Colonic mucosa (tissue), 4 donors: ENCODE measurements at regions not wholly inside any gene's neighbourhood (a gene's known extent, or its start where the extent isn't known, plus 50 kb on each side); places are given as distances from the start of the nearest gene placed in this dataset.

ENCODE experiments used
- DNase-seq: peaks from one replicate; pipeline ENCODE4 v3.0.0-alpha.2; 2020
- H3K27ac ChIP-seq: fragments of 200-600 bp; one replicate; pipeline ENCODE4 v1.8.0; 2021
- H3K27me3 ChIP-seq: fragments of 200-600 bp; one replicate; pipeline ENCODE4 v1.8.0; 2021
- H3K36me3 ChIP-seq: fragments of 200-600 bp; one replicate; pipeline ENCODE4 v1.8.0; 2021
- H3K4me1 ChIP-seq: fragments of 200-600 bp; one replicate; pipeline ENCODE4 v1.8.0; 2021; ENCODE audit warnings: mild to moderate bottlenecking
- H3K4me3 ChIP-seq: fragments of 200-600 bp; one replicate; pipeline ENCODE4 v1.8.0; 2021
- H3K9ac ChIP-seq, 2 donors: one replicate each; pipeline ENCODE4 v1.7.0; 2013; ENCODE audit warnings: control low read depth in 2 of 2, low read depth in 2 of 2, low read length in 2 of 2
- H3K9me3 ChIP-seq: fragments of 200-600 bp; one replicate; pipeline ENCODE4 v1.8.0; 2021
- CTCF ChIP-seq: fragments of 200-600 bp; IDR thresholded peaks from one replicate; pipeline ENCODE4 v1.8.0; 2022; ENCODE audit warnings: antibody characterized with exemption, mild to moderate bottlenecking
- intact Hi-C: fragments of 100-400 bp; cut with DNase I; formaldehyde crosslinking; loops from one replicate; pipeline ENCODE4 v1.14.1; 2022
- donor health status: healthy.
- donor health status: DM: no; HTN: no; CAD: no.
- donor health status: DM: no; HTN: no; CAD: no.

GRCh38 chr10:52701647-52702046 lies 70.9 kb downstream of the MBL2 start:
- intact Hi-C loops, result no loop called here
- H3K27ac ChIP-seq, result no peak overlapping the region
- no peak overlapping the region for H3K9ac ChIP-seq
- H3K9me3 ChIP-seq, result no peaks in the 10 kb centered on the region
- DNase-seq, result no peak
- H3K4me3 ChIP-seq, result no peak overlapping the region
- no peaks in the 10 kb centered on the region for H3K4me1 ChIP-seq
- H3K36me3 ChIP-seq, result no peaks in the 10 kb centered on the region
- no peaks in the 10 kb centered on the region for H3K27me3 ChIP-seq
- no peak for TF ChIP-seq CTCF

GRCh38 chr10:52703451-52703850 lies 69.1 kb downstream of the MBL2 start:
- DNase-seq, result no peak
- Histone ChIP-seq H3K9ac (no peak overlapping the region), H3K27ac (no peak overlapping the region), H3K4me3 (no peak overlapping the region), H3K27me3 (no peaks in the 10 kb centered on the region), H3K9me3 (no peaks in the 10 kb centered on the region), H3K36me3 (no peaks in the 10 kb centered on the region), H3K4me1 (no peaks in the 10 kb centered on the region)
- intact Hi-C loops, result no loop called here
- TF ChIP-seq CTCF, result no peak

GRCh38 chr10:52703898-52704297 lies 68.7 kb downstream of the MBL2 start:
- no peaks in the 10 kb centered on the region for H3K36me3 ChIP-seq
- H3K4me1 ChIP-seq, result no peaks in the 10 kb centered on the region

GRCh38 chr10:52706332-52707070 lies 66.1 kb downstream of the MBL2 start:
- Histone ChIP-seq H3K4me3 (no peak overlapping the region), H3K9me3 (no peaks in the 10 kb centered on the region), H3K27ac (no peak overlapping the region), H3K36me3 (no peaks in the 10 kb centered on the region), H3K27me3 (no peaks in the 10 kb centered on the region), H3K9ac (no peak overlapping the region), H3K4me1 (no peaks in the 10 kb centered on the region)
- intact Hi-C loops, result no loop called here
- DNase-seq, result no peak
- no peak for TF ChIP-seq CTCF

More at GRCh38 chr10:52703898-52704297, 68.7 kb downstream of the MBL2 start:
- DNase-seq, result no peak
- no peak for TF ChIP-seq CTCF
- H3K9me3 ChIP-seq, result no peaks in the 10 kb centered on the region
- H3K9ac ChIP-seq, result no peak overlapping the region
- H3K4me3 ChIP-seq, result no peak overlapping the region
- no peaks in the 10 kb centered on the region for H3K27me3 ChIP-seq
- intact Hi-C loops, result no loop called here
- H3K27ac ChIP-seq, result no peak overlapping the region
